ENCODE measurements at regions not wholly inside any gene's neighbourhood (a gene's known extent, or its start where the extent isn't known, plus 50 kb on each side); places are given as distances from the start of the nearest gene placed in this dataset.
A peak's percentile ranks its signal among the peaks of the same experiment; 100 is the strongest.
"Not testable (repeated sequence)": the region's sequence is repeated elsewhere in the genome, so short reads cannot be mapped to it uniquely, and the experiment has no call there.

DNA sequence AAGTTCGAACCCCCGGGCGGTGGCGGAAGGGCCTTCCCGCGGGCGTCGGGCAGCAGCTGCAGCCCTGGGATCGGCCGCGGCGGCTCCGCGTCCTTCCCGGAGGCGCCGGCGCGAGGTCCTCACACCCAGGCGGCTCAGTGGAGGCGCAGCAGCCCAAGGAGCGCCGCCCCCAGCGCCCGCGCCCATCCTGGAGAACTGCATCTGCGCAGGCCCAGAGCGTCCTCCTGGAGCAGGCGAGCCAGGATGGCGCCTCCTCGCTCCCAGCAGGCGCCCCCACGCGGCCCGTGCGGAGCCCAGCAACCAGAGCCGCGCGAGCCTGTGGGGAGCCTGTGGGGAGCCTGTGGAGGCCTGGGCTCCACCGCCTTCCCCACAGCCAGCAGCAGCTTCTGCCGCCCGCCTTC, 872.5 kb downstream of the TMEM121 start:
- DNase-seq, result not testable (repeated sequence)

DNA sequence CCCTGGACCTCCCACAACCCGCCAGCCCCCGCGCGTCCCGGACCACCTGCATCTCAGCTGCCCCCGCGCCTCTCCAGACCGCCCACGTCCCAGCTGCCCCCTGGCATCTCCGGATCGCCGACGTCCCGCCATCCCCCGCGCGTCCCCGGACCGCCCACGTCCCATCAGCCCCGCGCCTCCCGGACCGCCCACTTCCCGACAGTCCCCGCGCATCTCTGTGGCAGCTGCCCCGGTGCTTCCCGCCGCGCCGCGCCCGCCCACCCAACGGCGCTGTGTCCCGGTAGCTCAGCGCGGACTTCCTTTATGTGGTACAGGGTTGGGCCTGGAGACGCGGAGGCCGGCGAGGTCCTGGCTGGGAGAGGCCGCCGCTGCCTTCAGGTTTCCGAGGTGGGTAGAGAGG, 874.9 kb downstream of the TMEM121 start:
- not testable (repeated sequence) for DNase-seq

DNA sequence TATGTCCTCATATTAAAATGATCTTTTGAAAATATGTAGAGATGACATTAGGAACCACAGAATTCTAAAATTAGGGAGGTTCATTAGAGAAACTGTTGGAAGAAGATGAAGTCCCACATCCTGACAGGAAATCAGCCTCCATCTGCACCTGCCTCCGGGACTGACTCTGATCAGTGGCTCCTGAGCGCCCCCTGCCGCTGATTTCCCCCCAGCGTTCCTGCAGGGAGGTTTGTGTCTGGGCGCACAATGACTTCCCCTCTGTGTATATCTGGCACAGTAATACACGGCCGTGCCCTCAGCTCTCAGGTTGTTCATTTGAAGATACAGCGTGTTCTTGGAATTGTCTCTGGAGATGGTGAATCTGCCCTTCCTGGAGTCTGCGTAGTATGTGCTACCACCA, 883.8 kb downstream of the TMEM121 start:
- DNase-seq, result not testable (repeated sequence)

DNA sequence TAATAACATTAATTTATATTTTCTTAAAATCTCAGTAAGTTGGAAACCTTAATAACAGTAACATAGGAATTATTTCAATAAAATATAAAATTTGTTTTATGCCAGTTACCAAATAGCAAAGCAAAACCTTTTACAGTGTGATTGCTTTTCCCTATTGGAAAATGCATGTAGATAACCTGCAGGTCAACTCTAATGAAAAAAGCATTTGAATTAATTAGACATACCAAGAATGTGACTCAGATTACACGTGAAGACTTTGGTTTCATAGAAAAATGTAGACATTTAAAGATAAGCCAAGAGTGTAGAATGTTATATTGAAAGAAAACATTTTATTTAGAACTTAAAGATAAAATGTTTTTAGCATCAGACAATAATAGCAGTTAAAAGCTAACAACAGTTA, 888.1 kb downstream of the TMEM121 start:
- no peak for DNase-seq

DNA sequence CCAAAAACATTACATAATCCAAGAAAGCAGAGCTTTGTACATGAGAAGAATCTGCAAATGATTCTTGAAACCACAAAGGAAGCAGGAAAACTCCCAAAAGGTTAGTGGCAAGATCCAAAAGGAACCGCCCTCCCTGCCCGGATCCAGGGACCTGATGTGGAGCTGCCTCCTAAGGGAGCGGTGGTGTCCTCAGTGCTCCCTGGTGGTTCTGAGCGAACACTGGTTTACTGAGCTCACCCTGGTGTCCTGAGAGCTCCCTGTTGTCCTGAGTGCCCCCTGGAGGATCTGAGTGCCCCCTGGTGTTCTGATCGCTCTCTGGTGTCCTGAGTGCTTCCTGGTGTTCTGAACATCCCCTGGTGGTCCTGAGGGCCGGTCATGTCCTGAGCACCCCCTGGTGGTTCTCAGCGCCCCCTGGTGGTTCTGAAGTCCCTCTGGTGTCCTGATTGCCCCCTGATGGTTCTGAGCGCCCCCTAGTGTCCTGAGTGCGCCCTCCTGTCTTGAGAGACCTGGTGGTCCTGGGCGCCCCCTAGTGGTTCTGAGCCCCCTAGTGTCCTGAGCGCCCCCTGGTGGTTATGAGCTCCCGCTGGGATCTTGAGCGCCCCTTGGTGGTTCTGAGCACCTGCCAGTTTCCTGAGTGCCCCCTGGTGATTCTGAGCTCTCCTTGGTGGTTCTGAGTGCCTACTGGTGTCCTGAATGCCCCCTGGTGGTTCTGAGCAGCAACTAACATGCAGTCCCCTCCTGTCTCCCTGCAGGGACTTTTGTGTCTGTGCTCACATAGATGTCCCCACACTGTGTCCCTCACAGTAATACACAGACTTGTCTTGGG, 891.1 kb downstream of the TMEM121 start:
- no peak for DNase-seq

DNA sequence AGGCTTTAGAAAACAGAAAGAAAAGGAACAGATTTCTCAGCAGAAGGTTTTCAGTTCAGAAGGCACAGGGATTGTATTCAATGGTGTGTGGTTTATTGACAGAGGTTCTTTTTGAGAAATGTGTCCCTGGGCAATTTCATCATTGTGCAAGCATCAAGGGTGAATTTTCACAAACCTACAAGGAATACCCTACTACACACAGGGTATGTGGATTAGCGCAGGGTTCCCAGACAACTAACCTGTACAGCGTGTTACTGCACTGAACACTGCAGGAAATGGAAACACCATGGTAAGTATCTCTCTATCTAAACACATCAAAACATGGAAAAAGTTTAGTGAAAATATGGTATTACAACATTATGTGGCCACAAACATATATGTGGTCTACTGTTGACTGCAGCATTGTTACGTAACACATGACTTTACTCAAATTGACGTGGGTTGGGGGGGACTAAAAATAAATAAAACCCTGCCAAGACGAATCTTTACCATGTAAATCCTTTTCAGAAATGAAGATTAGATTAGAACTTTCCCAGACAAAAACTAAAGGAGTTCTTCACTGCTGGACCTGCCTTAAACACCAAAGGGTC, 893.1 kb downstream of the TMEM121 start:
- no peak for DNase-seq

DNA sequence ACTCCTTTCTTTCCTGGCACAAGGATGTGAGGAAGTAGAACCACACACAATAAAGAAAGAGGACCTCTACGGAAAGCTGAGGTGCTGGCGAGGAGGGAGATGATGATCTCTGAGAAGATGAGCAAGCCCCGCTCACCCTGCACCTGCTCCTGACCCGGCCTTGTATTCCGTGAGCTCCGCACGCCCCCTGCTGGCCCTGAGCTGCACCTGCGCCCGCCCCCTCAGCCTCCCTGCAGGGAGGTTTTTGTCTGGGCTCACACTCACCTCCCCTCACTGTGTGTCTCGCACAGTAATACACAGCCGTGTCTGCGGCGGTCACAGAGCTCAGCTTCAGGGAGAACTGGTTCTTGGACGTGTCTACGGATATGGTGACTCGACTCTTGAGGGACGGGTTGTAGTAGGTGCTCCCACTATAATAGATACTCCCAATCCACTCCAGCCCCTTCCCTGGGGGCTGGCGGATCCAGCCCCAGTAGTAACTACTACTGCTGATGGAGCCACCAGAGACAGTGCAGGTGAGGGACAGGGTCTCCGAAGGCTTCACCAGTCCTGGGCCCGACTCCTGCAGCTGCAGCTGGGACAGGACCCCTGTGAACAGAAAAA, 895.1 kb downstream of the TMEM121 start:
- DNase-seq, result not testable (repeated sequence)

DNA sequence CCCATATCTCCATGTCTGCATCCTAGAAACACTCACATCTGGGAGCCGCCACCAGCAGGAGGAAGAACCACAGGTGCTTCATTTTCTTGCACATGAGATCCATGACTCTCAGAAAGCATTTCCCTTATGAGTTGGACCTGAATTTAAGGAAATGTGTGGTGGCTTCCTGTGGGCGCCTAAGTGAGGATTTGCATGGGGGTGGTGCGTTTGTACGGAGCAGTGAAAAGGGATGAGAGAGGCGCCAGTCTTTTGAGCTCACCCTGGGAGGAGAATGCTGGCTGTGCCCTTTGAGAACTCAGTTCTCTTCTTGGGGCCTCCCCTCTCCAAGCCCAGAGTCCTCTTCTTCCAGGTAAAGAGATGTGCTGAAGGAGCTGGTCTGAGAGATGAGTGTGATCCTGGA, 895.7 kb downstream of the TMEM121 start:
- DNase-seq, result no peak

DNA sequence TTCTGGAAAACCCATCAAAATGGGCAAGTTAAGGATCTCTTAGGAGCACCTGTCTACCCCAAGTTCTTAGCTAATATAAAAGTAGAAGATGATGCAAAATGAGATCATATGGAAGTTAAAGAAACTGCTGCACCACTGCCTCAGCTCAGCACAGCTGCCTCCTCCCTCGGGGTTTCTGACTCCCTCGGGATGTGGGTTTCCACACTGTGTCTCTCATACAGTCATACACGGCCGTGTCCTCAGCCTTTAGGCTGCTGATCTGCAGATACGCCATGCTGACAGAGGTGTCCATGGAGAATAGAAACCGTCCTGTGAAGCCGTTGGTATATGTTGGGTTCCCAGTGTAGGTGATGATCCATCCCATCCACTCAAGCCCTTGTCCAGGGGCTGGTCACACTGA, 898.8 kb downstream of the TMEM121 start:
- DNase-seq, result not testable (repeated sequence)

DNA sequence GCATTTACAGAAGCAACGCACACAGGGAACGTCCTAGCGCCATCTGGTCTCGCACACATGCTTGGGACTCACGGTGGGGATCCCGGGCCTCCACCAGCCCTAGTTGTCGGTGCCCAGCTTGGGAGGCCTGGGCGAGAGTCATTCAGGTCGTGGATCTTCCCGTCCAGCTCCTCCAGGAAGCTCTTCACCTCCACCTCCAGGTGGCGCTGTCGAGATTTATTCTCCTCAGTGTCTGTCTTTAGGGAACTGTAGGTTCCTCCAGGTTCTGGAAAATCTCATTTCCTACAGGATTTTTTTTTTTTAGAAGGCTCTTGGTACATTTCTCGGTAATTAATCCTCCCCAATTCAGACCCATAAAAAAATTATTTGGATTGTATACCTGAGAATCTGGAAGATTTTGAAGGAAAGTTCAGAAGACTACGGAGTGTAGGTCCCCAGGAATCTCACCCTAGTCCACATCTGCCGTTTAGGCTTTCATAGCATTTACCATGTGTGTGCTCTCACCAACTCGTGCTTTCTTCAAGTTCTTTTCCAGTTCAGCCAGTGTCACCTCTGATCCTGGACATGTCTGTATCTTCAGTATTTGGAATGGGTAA, 910.0 kb downstream of the TMEM121 start:
- DNase-seq, result peak; percentile 13

DNA sequence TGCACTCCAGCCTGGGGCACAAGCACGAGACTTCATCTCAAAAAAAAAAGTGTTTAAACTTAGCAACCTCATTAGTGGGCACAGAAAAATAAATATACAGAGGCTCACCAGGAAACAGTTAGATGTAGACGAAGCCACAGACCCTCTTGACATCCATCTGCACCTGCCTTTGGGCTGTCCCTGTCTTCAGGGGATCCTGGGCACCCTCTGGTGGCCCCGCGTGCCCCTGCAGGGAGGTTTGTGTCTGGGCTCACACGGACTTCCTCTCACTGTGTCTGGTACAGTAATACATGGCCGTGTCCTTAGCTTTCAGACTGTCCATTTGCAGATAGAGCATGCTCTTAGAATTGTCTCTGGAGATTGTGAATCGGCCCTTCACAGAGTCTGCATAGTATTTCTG, 916.5 kb downstream of the TMEM121 start:
- DNase-seq, result no peak

DNA sequence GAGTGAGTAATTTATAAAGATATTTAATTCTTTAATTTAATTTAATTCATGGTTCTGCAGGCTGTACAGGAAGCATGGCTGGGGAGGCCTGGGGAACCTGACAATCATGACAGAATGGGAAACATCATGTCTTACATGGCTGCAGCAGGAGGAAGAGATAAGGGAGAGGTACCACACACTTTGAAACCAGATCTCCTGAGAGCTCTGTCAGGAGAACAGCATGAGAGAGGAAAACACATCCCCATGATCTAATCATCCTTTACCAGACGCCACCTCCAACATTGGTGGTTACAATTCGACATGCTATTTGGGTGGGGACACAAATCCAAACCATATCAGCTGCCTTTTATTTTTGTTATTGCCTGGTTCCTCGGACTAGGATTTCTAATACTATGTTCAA, 928.6 kb downstream of the TMEM121 start:
- DNase-seq, result no peak

DNA sequence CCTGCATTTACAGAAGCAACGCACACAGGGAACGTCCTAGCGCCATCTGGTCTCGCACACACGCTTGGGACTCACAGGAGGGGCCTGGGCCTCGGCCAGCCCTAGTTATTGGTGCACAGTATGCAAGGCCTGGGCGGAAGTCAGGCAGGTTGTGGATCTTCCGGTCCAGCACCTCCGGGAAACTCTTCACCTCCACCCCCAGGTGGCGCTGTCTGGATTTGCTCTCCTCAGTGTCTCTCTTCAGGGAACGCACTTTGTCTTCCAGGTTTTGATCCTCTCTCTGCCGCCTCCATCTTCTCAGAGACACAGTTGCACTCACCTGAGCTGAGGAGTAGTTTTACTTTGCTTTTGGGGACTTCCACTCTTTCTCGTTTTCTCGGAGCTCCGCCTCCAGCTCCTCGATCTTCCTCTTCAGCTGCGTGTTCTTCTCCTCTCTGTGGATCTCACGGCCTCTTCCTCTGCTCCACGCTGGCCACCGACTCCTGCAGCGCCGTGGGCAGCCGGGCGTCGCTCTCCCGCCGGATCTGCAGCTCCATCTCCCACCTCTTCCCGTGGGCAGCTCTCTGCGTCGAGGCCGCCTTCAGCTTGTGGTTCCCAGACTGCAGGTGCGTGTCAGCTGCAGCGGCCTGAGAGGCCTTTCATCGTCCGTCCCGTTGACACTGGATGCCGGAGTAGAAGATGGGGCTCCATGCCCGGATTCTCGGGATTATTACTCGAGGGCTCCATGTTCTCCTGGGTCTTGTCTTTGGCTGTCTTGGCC, 933.8 kb downstream of the TMEM121 start:
- no peak for DNase-seq

DNA sequence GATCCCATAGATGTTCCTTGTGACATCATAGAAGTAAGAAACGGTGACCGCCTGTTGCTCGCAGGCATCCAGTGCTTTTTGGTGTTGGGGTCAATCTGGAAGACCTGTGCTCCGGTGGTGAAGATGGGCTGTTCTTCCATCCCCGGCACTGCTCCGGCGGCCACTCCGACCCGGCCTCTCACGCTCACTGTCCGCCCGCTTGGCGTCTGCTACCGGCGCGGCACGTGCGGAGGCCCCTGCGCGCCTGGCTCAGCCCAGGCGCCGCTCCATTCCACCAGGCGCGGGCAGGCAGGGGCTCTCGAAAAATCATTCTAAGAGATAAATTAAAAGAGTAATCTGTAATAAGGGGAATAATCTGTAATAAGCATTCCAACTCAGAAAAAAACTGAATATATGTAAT, 934.5 kb downstream of the TMEM121 start:
- DNase-seq, result no peak

DNA sequence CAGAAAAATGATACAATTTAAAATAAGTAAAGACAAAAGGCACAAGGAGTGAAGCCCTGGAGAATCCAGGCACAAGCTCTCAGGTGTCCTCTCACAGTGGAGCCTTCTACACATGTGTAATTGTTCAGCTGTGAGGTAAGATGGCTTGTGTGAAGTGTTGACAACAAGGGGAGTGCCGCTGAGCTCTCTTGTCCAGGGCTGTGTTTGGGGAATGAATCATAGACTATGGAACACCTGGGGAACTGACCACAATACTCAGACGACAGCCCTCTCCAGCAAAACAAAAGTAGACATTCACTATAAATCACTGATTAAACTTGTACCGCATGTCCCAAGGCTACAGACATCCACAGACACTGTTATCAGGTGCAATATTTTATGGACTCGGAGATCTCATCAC, 940.1 kb downstream of the TMEM121 start:
- not testable (repeated sequence) for DNase-seq

DNA sequence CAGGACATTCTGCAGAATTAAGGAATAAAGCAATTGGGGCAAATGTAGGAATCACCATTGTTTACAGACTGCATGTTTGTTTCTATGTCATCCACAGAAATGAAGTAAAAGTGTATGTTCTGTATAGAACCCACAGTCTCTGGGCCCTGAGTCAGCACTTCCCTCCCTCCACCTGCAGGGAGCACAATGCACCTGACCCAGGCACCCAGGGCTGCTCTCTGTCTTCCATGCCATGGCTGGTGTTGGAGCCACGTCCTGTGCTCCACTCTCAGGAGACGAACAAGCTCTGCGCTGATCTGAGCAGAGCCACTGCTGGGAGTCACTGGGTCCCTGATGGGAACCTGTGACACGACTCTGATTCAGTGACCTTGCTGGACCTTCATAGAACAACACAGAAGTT, 942.5 kb downstream of the TMEM121 start:
- DNase-seq, result not testable (repeated sequence)

DNA sequence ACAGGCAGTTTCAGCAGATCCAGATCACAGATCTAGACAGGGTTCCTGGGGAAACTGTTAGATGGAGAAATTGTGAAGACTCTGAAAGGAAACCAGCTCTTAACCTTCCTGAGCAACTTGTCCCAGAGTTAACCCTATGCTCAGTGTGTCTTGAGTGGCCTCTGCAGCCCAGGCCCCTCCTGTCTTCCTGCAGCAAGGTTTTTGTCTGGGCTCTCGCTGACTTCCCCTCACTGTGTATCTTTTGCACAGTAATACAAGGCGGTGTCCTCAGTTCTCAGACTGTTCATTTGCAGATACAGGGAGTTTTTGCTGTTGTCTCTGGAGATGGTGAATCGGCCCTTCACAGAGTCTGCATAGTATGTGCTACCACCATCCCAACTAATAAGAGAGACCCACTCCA, 943.6 kb downstream of the TMEM121 start:
- DNase-seq, result not testable (repeated sequence)

DNA sequence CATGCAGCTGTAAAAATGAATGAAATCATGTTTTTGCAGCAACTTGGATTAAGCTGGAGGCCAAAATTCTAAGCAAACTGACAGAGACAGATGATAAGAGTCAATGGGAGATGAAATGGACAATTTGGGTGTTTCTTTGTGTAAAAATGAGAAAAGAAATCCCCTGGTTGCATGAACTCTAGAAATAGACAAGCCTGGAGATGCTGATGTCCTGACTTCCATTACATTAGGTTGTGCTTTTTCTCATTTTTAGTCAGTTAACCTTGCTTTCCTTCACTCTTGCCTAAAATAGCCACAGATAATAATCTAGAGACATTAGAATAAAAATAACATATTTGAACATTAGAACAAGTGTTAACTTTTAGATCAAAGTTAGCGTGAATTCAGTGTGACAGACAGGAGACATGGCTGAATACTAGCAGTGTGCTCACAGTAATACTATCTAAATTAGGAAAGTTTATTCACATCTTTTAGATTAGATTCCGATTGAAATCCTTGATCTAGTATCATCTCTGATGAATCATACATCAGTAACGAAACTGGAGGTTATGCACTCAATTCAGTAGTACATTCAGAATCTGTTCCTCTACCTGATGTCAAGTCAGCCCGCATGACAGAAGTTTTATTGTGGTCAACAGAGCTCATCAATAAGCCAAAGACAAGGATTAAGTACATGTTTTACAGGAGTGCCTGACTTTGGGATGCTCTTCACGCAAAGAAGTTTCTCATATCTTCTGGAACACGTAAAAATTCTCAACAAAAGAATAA, 948.1 kb downstream of the TMEM121 start:
- not testable (repeated sequence) for DNase-seq

DNA sequence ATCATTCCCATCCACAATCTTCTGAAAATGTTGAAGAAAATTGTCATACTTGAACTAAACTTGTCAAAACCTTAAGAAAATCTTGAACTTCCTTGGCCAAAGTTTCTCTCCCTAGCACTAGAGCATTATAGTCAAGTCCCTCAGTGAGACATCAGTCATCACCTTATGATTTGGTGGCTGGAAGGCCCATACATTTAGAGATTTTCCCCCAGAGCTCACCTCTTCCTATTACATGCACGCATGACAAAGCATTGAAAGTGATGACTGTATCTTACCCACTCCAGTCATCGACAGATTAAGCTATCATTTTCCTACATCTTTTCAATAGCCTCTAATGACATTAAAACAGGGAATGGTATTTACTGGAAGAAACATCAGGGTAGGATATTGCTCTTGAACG, 948.8 kb downstream of the TMEM121 start:
- not testable (repeated sequence) for DNase-seq

DNA sequence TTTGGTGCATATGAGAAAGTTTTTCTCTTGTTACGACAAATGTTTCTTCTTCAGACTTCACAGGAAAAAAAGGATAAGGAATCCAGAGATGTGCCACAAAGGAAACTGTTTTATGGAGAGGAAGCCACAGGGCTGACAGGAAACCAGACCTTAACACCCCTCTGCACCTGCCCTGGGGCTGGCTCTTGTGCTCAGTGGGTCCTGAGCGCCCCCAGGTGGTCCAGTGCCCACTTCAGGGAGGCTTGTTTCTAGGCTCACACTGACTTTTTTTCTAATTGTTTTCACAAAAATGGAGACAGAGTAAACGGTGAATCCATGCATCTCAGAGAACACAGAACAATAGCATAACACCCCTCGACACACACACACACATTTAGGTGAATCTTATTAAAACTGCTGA, 951.2 kb downstream of the TMEM121 start:
- not testable (repeated sequence) for DNase-seq

DNA sequence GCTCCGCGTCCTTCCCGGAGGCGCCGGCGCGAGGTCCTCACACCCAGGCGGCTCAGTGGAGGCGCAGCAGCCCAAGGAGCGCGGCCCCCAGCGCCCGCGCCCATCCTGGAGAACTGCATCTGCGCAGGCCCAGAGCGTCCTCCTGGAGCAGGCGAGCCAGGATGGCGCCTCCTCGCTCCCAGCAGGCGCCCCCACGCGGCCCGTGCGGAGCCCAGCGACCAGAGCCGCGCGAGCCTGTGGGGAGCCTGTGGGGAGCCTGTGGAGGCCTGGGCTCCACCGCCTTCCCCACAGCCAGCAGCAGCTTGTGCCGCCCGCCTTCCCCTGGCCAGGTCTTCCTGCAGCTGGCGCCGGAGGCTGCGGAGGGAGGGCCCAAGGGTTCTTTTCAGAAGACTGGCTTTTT, 953.9 kb downstream of the TMEM121 start:
- DNase-seq, result not testable (repeated sequence)

DNA sequence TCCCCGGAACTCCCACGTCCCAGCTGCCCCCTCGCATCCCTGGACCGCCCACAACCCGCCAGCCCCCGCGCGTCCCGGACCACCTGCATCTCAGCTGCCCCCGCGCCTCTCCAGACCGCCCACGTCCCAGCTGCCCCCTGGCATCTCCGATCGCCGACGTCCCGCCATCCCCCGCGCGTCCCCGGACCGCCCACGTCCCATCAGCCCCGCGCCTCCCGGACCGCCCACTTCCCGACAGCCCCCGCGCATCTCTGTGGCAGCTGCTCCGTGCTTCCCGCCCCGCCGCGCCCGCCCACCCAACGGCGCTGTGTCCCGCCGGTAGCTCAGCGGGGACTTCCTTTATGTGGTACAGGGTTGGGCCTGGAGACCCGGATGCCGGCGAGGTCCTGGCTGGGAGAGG, 955.8 kb downstream of the TMEM121 start:
- DNase-seq, result not testable (repeated sequence)
